Body of pancreas (tissue), 4 donors: ENCODE measurements at regions not wholly inside any gene's neighbourhood (a gene's known extent, or its start where the extent isn't known, plus 50 kb on each side); places are given as distances from the start of the nearest gene placed in this dataset.

Experiments used
- ATAC-seq: fragments of 150-250 bp; one replicate; pipeline ENCODE4 v1.9.1; 2016
- DNase-seq, 4 donors: peaks; one replicate each; pipeline ENCODE4 v3.0.0-alpha.2; 2019
- H3K27ac ChIP-seq, 4 donors: fragments of 200-600 bp; sonication (generic); 1 replicate in 3 of 4; 2 replicates in 1 of 4; pipeline versions ENCODE4 v1.5.1 to v1.6.1; 2016 to 2019; ENCODE audit warnings: mild to moderate bottlenecking in 1 of 4, mixed read lengths in 1 of 4, moderate library complexity in 1 of 4
- H3K27me3 ChIP-seq, 2 donors: fragments of 200-600 bp; sonication (generic); one replicate each; pipeline ENCODE4 v1.6.0; 2016; ENCODE audit warnings: mild to moderate bottlenecking in 1 of 2
- H3K36me3 ChIP-seq, 2 donors: fragments of 200-600 bp; sonication (generic); replicated peaks in 1 of 2; 2 replicates each; pipeline ENCODE4 v1.5.1; 2016; ENCODE audit warnings: low read depth in 2 of 2; ENCODE audit not compliant: insufficient read depth in 1 of 2
- H3K4me1 ChIP-seq: fragments of 200-600 bp; sonication (generic); one replicate; pipeline ENCODE4 v1.6.0; 2016
- H3K4me3 ChIP-seq, 2 donors: fragments of 200-600 bp; sonication (generic); 1 replicate in 1 of 2; 2 replicates in 1 of 2; pipeline ENCODE4 v1.5.1; 2016 to 2019
- H3K9me3 ChIP-seq, 3 donors: fragments of 200-600 bp; sonication (generic); 1 replicate in 2 of 3; 2 replicates in 1 of 3; pipeline ENCODE4 v1.5.1; 2016
- POLR2A ChIP-seq, 3 donors: fragments of 450-650 bp; IDR thresholded peaks; one replicate each; pipeline ENCODE4 v1.6.1; 2016; ENCODE audit warnings: antibody characterized with exemption in 3 of 3, mild to moderate bottlenecking in 2 of 3
- WGBS, 2 donors: methylation state at CpG; one replicate each; pipeline ENCODE4 v1.1.5; 2017; 5-methylcytosine and 5-hydroxymethylcytosine counted together
- intact Hi-C: fragments of 100-400 bp; cut with DNase I; formaldehyde crosslinking; loops from one replicate; pipeline ENCODE4 v1.15.1; 2023
- TF ChIP-seq, protein P1 (sequence below), 7 experiments: fragments of 450-650 bp in 4 of 7; fragments of 200-600 bp in 3 of 7; sonication (generic) in 3 of 7; IDR thresholded peaks; one replicate each; pipeline ENCODE4 v1.5.1; 2016 to 2019; ENCODE audit warnings: antibody characterized with exemption in 7 of 7

DNA sequence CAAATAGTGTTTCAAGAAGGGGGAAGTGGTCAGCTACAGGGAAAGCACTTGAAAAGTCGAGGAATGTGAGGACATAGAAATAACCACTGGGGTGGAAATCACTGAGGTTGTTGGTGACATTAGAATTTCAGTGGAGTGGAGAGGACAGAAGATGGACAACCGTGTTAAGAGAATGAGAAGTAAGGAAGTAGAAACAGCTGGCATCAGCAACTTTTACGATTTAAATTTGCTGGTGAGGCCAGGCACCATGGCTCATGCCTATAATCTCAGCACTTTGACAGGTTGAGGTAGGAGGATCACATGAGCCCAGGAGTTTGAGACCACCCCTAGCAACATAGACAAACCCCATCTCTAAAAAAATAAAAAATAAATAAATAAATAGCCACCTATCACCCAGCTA lies 83.2 kb upstream of the PSMD7 start:
- intact Hi-C loops = no loop called here
- TF ChIP-seq POLR2A (IDR thresholded peaks at IDR 0.05) = no peak
- TF ChIP-seq, protein P1, sequence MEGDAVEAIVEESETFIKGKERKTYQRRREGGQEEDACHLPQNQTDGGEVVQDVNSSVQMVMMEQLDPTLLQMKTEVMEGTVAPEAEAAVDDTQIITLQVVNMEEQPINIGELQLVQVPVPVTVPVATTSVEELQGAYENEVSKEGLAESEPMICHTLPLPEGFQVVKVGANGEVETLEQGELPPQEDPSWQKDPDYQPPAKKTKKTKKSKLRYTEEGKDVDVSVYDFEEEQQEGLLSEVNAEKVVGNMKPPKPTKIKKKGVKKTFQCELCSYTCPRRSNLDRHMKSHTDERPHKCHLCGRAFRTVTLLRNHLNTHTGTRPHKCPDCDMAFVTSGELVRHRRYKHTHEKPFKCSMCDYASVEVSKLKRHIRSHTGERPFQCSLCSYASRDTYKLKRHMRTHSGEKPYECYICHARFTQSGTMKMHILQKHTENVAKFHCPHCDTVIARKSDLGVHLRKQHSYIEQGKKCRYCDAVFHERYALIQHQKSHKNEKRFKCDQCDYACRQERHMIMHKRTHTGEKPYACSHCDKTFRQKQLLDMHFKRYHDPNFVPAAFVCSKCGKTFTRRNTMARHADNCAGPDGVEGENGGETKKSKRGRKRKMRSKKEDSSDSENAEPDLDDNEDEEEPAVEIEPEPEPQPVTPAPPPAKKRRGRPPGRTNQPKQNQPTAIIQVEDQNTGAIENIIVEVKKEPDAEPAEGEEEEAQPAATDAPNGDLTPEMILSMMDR (IDR thresholded peaks at IDR 0.05) = no peak
- Histone ChIP-seq H3K27me3 (no peaks in the 10 kb centered on the region), H3K27ac (no peak overlapping the region), H3K9me3 (no peaks in the 10 kb centered on the region), H3K36me3 (no peaks in the 10 kb centered on the region), H3K4me3 (no peak overlapping the region), H3K4me1 (no peaks in the 10 kb centered on the region)
- ATAC-seq (no peak), DNase-seq (no peak)
- WGBS, 2 donors = 80 to 83% methylated on average over 3 of the region's 3 CpGs

DNA sequence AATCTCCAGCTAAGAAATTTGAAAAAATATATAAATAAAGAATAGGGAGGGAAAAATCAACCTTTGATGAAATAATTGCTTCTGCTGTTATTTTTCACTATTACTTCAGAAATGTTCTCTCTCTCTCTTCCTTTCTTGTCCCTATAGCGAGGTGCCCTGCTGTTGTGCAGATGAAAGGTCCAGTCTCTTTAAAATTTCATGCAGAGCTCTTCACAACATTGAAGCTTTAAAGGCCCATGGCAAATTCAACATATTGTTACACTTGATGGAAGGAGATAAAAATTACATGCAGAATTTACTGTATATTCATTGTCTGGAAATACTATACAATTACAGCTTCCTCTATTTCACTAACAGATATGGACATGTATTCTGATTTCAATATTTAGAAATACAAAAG lies 86.4 kb upstream of the PSMD7 start:
- Histone ChIP-seq H3K4me1 (no peaks in the 10 kb centered on the region), H3K9me3 (no peaks in the 10 kb centered on the region), H3K36me3 (no peaks in the 10 kb centered on the region), H3K27me3 (no peaks in the 10 kb centered on the region), H3K27ac (no peak overlapping the region), H3K4me3 (no peak overlapping the region)
- WGBS, 2 donors = 97 to 100% methylated on average over 1 of the region's 1 CpG
- TF ChIP-seq, protein P1 (IDR thresholded peaks at IDR 0.05) = no peak
- no peak for TF ChIP-seq POLR2A (IDR thresholded peaks at IDR 0.05)
- no peak for ATAC-seq
- intact Hi-C loops = no loop called here
- no peak for DNase-seq

DNA sequence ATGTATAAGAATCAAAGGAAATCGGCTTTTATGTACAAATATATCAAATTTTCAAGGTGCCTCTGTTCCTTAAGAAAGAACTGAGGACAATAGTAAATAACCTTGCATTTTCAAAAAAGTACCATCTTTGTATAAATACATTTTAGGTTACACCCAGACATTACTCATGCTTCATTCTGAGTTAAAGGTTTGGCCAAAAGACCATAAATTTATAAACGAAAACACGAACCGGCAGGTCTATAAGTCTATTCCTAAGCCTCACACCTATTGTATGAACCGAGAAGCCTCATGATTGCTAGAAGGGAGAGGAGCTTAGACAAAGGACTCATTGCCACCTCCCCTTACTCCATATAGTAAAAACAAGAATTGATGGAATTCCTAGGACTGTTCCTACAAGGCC lies 94.6 kb upstream of the PSMD7 start:
- Histone ChIP-seq H3K4me3 (no peak overlapping the region), H3K27me3 (no peaks in the 10 kb centered on the region), H3K4me1 (peaks cover 15% of the 10 kb centered on the region), H3K36me3 (no peaks in the 10 kb centered on the region), H3K9me3 (no peaks in the 10 kb centered on the region), H3K27ac (no peak overlapping the region)
- intact Hi-C loops = no loop called here
- ATAC-seq = no peak
- TF ChIP-seq, protein P1 (IDR thresholded peaks at IDR 0.05) = no peak
- no peak for TF ChIP-seq POLR2A (IDR thresholded peaks at IDR 0.05)
- no peak for DNase-seq
- WGBS, 2 donors = 90 to 93% methylated on average over 5 of the region's 5 CpGs

DNA sequence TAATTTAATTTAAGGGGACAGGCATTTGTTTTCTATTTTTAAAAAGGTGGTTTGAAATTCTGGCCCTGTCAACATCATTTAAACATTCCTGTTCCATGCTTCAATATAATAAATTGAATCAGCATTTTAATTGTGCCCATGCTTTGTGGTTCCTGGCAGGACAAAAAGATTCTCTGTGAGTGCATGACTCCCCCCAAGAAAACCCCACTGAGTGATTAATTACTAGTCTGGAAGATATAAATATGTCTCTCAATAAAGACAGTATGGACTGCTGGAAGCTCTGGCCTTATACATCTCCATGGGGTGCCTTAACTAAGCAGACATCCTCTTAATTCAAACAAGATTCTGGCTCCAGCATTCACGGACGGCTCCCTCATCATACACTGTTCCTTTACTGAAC lies 95.0 kb upstream of the PSMD7 start:
- intact Hi-C loops = no loop called here
- peaks cover 15% of the 10 kb centered on the region for H3K4me1 ChIP-seq
- no peak overlapping the region for H3K27ac ChIP-seq
- 87 to 98% methylated on average over 2 of the region's 2 CpGs for WGBS, 2 donors
- ATAC-seq (no peak), DNase-seq (no peak)
- H3K9me3 ChIP-seq = no peaks in the 10 kb centered on the region
- no peak overlapping the region for H3K4me3 ChIP-seq
- H3K36me3 ChIP-seq = no peaks in the 10 kb centered on the region
- TF ChIP-seq, protein P1 (IDR thresholded peaks at IDR 0.05) = no peak
- no peak for TF ChIP-seq POLR2A (IDR thresholded peaks at IDR 0.05)
- H3K27me3 ChIP-seq = no peaks in the 10 kb centered on the region

DNA sequence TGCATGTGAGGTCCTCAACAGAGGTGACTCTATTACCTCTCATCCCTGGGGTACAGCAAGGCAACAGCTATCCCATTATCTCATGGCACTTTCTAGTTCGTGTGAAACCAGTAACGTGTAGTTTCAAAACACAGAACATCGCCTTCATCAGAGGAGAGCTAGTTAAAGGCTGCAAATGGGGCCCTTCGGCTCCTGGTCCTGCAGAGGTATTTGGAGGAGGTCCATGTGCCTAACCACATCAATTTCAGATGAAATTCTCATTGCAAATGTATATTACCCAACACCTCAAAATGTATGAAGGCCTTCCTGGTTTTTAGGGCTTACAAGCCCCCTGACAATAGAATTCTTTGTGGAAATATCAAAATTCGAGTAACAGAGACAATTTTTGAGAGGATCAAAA lies 95.7 kb upstream of the PSMD7 start:
- Histone ChIP-seq H3K36me3 (no peaks in the 10 kb centered on the region), H3K27me3 (no peaks in the 10 kb centered on the region), H3K9me3 (no peaks in the 10 kb centered on the region), H3K4me3 (no peak overlapping the region), H3K27ac (no peak overlapping the region), H3K4me1 (peaks cover 15% of the 10 kb centered on the region)
- ATAC-seq = no peak
- no peak for DNase-seq
- no peak for TF ChIP-seq POLR2A (IDR thresholded peaks at IDR 0.05)
- TF ChIP-seq, protein P1 (IDR thresholded peaks at IDR 0.05) = no peak
- WGBS, 2 donors = 83 to 86% methylated on average over 5 of the region's 5 CpGs
- intact Hi-C loops = no loop called here
